ENCODE measurements at regions not wholly inside any gene's neighbourhood (a gene's known extent, or its start where the extent isn't known, plus 50 kb on each side); places are given as distances from the start of the nearest gene placed in this dataset.

- no peaks in the 10 kb centered on the region for H3K9me3 Mint-ChIP-seq (ENCODE audit: unreplicated experiment)
- H3K36me3 Mint-ChIP-seq (ENCODE audit: insufficient read depth, unreplicated experiment): no peaks in the 10 kb centered on the region
- no peaks in the 10 kb centered on the region for H3K27me3 Mint-ChIP-seq (ENCODE audit: insufficient read depth, unreplicated experiment)
- CTCF ChIA-PET: interaction anchor here (0.6 kb wide), 1 partner anchor 410 kb away, joined by 4 read pairs; no protein-coding TSS in a partner anchor
- no peak overlapping the region for H3K4me3 Mint-ChIP-seq (ENCODE audit: unreplicated experiment)
- H3K4me1 Mint-ChIP-seq (ENCODE audit: insufficient read depth, unreplicated experiment): no peaks in the 10 kb centered on the region
- no TSS peak for BruUV-seq (replicated peaks)
- intact Hi-C loops (cut with micrococcal nuclease): no loop called here
- POLR2A ChIA-PET: no interaction called here
- H3K27ac Mint-ChIP-seq (ENCODE audit: low read depth, unreplicated experiment): no peak overlapping the region
- no peak for DNase-seq (ENCODE audit: unreplicated experiment)
- TF ChIP-seq CTCF (IDR thresholded peaks at IDR 0.05; ENCODE audit: unreplicated experiment): no peak
These were observed 176.3 kb upstream of the ZNF385D start for GRCh38 chr3:21927261-21927660.

GRCh38 chr3:21934591-21934990 lies 183.6 kb upstream of the ZNF385D start:
- POLR2A ChIA-PET: interaction anchor here (0.6 kb wide), 1 partner anchor 726 kb away, joined by 3 read pairs; no protein-coding TSS in a partner anchor
- intact Hi-C loops (cut with micrococcal nuclease): no loop called here

GRCh38 chr3:21936207-21936606 lies 185.2 kb upstream of the ZNF385D start:
- Mint-ChIP-seq H3K4me1 (ENCODE audit: insufficient read depth, unreplicated experiment) (no peaks in the 10 kb centered on the region), H3K27ac (ENCODE audit: low read depth, unreplicated experiment) (no peak overlapping the region), H3K4me3 (ENCODE audit: unreplicated experiment) (no peak overlapping the region), H3K9me3 (ENCODE audit: unreplicated experiment) (no peaks in the 10 kb centered on the region), H3K36me3 (ENCODE audit: insufficient read depth, unreplicated experiment) (no peaks in the 10 kb centered on the region), H3K27me3 (ENCODE audit: insufficient read depth, unreplicated experiment) (no peaks in the 10 kb centered on the region)
- no peak for TF ChIP-seq CTCF (IDR thresholded peaks at IDR 0.05; ENCODE audit: unreplicated experiment)
- no peak for DNase-seq (ENCODE audit: unreplicated experiment)
- BruUV-seq (replicated peaks): no TSS peak
- intact Hi-C loops (cut with micrococcal nuclease): no loop called here
- POLR2A ChIA-PET: interaction anchor here (0.6 to 0.7 kb wide), 2 partner anchors 31 to 33 kb away, joined by 3 read pairs; no protein-coding TSS in a partner anchor
- CTCF ChIA-PET: no interaction called here

More at GRCh38 chr3:21934591-21934990, 183.6 kb upstream of the ZNF385D start:
- TF ChIP-seq CTCF (IDR thresholded peaks at IDR 0.05; ENCODE audit: unreplicated experiment): no peak
- H3K4me3 Mint-ChIP-seq (ENCODE audit: unreplicated experiment): no peak overlapping the region
- H3K36me3 Mint-ChIP-seq (ENCODE audit: insufficient read depth, unreplicated experiment): no peaks in the 10 kb centered on the region
- no peak overlapping the region for H3K27ac Mint-ChIP-seq (ENCODE audit: low read depth, unreplicated experiment)
- BruUV-seq (replicated peaks): no TSS peak
- CTCF ChIA-PET: no interaction called here
- no peaks in the 10 kb centered on the region for H3K4me1 Mint-ChIP-seq (ENCODE audit: insufficient read depth, unreplicated experiment)
- H3K27me3 Mint-ChIP-seq (ENCODE audit: insufficient read depth, unreplicated experiment): no peaks in the 10 kb centered on the region
- DNase-seq (ENCODE audit: unreplicated experiment): no peak
- no peaks in the 10 kb centered on the region for H3K9me3 Mint-ChIP-seq (ENCODE audit: unreplicated experiment)

- ChIA-PET CTCF (no interaction called here), POLR2A (no interaction called here)
- Mint-ChIP-seq H3K36me3 (ENCODE audit: insufficient read depth, unreplicated experiment) (no peaks in the 10 kb centered on the region), H3K4me3 (ENCODE audit: unreplicated experiment) (no peak overlapping the region), H3K4me1 (ENCODE audit: insufficient read depth, unreplicated experiment) (no peaks in the 10 kb centered on the region), H3K27me3 (ENCODE audit: insufficient read depth, unreplicated experiment) (no peaks in the 10 kb centered on the region), H3K27ac (ENCODE audit: low read depth, unreplicated experiment) (no peak overlapping the region), H3K9me3 (ENCODE audit: unreplicated experiment) (no peaks in the 10 kb centered on the region)
- intact Hi-C loops (cut with micrococcal nuclease): no loop called here
- no peak for TF ChIP-seq CTCF (IDR thresholded peaks at IDR 0.05; ENCODE audit: unreplicated experiment)
- no peak for DNase-seq (ENCODE audit: unreplicated experiment)
- BruUV-seq (replicated peaks): no TSS peak
These were observed 187.3 kb upstream of the ZNF385D start for GRCh38 chr3:21938267-21938681.

Data from MCF 10A (cell line).